ENCODE measurements at regions not wholly inside any gene's neighbourhood (a gene's known extent, or its start where the extent isn't known, plus 50 kb on each side); places are given as distances from the start of the nearest gene placed in this dataset.
"Not testable (repeated sequence)": the region's sequence is repeated elsewhere in the genome, so short reads cannot be mapped to it uniquely, and the experiment has no call there.

- DNase-seq: no peak
Observed at GRCh38 chr6:139525415-139525814, 151.0 kb upstream of the CITED2 start.

GRCh38 chr6:139523986-139524385 lies 149.5 kb upstream of the CITED2 start:
- no peak for DNase-seq

- no peak for DNase-seq
Observed at GRCh38 chr6:139522511-139523220, 148.2 kb upstream of the CITED2 start.

- DNase-seq: no peak
Observed at GRCh38 chr6:139521338-139521737, 146.9 kb upstream of the CITED2 start.

GRCh38 chr6:139520321-139520768 lies 145.9 kb upstream of the CITED2 start:
- no peak for DNase-seq

DNA sequence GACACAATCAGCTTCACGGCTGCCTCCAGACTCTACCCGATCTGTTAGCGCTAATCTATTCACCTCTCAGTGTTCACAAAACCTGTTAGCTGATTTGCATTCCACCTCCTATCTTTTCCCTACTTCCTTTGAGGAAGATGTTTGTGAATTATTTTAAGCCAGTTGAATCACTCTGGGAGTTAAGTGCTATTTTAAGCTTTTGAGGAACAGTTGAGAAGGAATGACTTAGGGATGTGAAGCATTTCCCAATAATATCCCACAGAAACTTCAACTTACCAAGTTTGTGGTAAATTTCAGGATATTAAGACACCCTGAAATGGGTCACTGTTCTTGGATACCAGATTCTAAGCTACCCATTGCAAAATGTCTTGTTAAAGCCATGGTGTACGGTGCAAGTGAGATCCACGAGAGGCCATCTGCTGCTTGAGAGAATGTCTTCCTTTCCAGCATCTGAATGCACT lies 145.2 kb upstream of the CITED2 start:
- no peak for DNase-seq

- no peak for DNase-seq
Observed at GRCh38 chr6:139519097-139519496, 144.6 kb upstream of the CITED2 start.

GRCh38 chr6:139518556-139519091 lies 144.2 kb upstream of the CITED2 start:
- no peak for DNase-seq

- DNase-seq: not testable (repeated sequence)
Observed at GRCh38 chr6:139517998-139518555, 143.6 kb upstream of the CITED2 start.

- peak; percentile 24 for DNase-seq
Observed at GRCh38 chr6:139515511-139515910, 141.1 kb upstream of the CITED2 start.

DNA sequence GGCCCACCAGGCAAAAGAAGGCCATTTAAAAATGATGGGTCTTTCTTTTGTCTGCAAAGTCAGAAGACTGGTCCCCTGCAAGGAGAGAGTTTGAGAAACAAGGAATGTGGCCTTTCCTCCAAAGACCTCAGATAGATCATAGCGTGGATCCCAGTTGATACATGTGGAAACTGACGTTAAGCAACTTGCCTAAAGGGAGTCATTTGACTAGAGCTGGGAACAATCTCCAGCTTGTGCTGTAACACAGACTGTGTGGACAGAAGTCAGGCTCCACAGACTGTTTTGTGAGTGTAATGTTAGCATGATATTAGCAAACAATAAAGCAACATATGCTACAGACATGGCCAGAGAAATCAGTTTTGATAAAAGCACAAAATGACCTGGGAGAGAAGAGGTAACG lies 140.4 kb upstream of the CITED2 start:
- DNase-seq: no peak

GRCh38 chr6:139510040-139510790 lies 135.8 kb upstream of the CITED2 start:
- DNase-seq: peak; percentile 67

- no peak for DNase-seq
Observed at GRCh38 chr6:139509167-139509566, 134.7 kb upstream of the CITED2 start.

DNA sequence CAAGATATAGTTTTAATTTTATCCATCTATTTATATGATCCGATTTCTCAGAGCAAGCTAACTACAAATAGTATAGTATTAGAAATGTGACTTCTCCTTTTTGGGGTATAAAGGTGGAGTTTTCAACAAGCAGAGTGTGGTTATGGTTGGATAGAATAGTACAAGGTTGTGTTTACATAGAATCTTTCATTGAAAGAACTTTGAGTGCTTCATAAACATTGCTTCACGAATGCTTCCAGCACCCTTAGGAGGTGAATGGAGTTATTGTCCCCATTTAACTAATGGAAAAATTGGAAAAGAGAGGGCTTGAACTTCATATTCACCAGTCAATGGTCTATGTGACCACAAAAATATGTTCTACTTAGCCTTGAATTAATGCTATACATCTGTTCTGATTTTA lies 134.1 kb upstream of the CITED2 start:
- no peak for DNase-seq

GRCh38 chr6:139508023-139508422 lies 133.6 kb upstream of the CITED2 start:
- peak; percentile 26 for DNase-seq

- no peak for DNase-seq
Observed at GRCh38 chr6:139500977-139501376, 126.5 kb upstream of the CITED2 start.

DNA sequence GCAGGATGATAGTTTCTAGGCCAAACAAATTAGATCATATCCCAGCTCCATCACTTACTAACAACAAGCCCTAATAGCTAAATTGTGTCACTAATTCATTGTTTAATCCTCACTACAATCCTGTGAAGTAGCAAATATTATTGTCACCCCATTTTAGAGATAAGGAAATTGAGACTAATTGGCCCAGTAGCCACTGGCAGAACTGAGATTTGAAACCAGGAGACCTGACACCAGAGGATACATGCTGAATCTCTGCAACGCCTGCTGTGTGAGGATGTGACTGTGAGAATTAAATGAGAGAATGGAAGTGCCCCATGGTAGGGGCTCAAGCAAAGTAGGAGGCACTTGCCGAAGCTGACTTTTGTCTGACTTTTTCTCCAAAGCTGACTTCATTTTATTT lies 124.3 kb upstream of the CITED2 start:
- no peak for DNase-seq

- DNase-seq: no peak
Observed at GRCh38 chr6:139497345-139497961, 123.0 kb upstream of the CITED2 start.

DNA sequence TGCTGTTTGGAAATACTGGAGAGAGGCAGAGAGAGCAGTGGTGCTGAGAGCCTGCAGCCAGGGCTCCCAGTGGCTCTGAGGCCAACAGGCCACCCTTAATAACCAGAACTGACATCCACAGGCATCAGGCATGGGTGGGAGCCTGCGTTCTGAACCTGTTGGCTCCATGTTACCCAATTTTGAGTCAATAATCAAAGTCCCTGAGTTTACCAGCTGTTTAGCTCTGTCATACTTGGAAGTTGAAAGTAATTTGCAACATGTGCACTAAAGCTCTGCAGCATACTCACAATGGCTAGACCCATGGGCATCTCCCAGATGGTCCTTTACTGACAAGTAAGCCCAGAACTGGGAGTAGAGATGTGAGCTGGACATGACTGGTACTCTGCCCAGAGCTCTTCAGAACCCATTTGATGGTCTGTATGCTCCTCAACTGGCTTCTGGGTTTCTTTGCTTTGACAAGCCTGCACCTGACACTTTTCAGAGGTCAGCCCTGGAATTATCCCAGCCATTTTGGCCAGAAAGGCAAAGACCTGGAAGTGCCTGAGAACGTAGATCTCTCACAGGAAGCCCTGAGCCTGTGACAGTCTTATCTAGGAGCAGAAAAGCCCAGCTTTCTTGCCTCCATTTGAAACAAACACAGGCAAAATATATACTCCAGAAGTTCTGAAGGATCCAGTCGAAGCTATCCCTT lies 122.4 kb upstream of the CITED2 start:
- no peak for DNase-seq

DNA sequence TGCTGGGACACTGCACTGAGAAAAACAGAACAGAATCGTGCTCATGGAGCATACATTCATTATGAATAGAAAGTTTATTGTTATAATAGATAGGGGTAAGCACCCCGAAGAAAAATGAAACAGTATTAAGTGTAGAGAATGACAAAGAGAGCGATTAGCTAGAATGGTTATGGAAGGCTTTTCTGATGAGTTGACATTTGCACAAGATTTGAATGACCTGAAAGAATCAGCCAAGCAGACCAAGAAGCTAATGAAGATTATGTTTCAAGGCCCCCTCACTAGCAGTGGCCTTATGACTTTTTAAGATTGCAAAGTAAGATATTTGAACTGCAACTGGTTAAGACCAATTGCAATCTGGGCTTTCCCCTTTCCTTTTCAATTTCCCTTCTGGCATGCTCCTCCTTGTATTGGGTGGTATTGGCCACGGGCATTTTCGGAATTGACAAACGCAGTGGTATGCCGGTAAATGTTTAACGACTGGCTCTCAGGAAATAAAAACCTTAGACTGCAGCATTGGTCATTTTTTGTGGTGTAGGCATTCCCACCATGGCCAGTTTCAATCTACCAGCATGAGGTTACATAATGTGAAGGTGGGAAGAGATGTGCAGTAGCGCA lies 120.0 kb upstream of the CITED2 start:
- DNase-seq: no peak

GRCh38 chr6:139490482-139490881 lies 116.0 kb upstream of the CITED2 start:
- DNase-seq: no peak

DNA sequence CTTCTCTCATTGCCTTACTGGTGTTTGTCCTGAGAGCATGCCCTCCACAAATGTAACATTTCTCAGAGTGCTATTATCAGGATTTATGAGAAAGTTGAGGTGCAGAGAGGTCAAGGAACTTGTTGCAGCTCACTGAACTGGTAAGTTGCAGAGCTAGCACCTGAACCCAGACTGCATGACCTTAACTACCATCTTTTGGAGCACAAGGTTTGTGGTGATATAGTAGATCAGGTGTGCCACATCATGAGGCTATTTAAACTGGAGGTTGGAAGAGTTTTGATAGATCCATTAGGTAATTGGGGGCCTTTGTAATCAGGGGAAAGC lies 112.0 kb upstream of the CITED2 start:
- DNase-seq: no peak

Measured in tongue (tissue), 1 donor.